ENCODE measurements at regions not wholly inside any gene's neighbourhood (a gene's known extent, or its start where the extent isn't known, plus 50 kb on each side); places are given as distances from the start of the nearest gene placed in this dataset.

DNA sequence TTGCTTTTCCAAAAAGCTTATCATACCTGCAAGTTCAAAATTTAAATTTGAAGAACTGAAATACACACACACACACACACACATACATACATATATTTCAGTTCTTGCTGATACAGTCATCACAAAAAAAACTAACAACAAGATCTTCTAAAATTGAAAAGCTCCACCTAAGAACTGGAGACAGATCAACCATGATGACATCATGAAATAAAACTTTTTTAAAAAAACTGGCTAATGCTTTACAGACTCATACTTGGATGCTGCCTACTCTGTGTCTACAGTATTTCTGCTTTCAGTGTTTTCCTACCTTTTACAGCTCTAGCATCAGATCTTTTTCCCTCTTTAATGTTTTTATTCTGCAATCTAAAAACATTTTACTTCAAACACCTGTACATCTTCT lies 261.4 kb downstream of the DIO2 start:
- Histone ChIP-seq H3K36me3 (no peaks in the 10 kb centered on the region), H3K27ac (replicated peaks) (no peak overlapping the region), H3K4me3 (no peak overlapping the region), H3K4me1 (no peaks in the 10 kb centered on the region), H3K27me3 (ENCODE audit: low read depth) (no peaks in the 10 kb centered on the region), H3K9me3 (replicated peaks) (peaks cover 20% of the 10 kb centered on the region)
- intact Hi-C loops (cut with micrococcal nuclease) = no loop called here
- DNase-seq = no peak
- TF ChIP-seq, protein P1, sequence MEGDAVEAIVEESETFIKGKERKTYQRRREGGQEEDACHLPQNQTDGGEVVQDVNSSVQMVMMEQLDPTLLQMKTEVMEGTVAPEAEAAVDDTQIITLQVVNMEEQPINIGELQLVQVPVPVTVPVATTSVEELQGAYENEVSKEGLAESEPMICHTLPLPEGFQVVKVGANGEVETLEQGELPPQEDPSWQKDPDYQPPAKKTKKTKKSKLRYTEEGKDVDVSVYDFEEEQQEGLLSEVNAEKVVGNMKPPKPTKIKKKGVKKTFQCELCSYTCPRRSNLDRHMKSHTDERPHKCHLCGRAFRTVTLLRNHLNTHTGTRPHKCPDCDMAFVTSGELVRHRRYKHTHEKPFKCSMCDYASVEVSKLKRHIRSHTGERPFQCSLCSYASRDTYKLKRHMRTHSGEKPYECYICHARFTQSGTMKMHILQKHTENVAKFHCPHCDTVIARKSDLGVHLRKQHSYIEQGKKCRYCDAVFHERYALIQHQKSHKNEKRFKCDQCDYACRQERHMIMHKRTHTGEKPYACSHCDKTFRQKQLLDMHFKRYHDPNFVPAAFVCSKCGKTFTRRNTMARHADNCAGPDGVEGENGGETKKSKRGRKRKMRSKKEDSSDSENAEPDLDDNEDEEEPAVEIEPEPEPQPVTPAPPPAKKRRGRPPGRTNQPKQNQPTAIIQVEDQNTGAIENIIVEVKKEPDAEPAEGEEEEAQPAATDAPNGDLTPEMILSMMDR (IDR thresholded peaks at IDR 0.05; ENCODE audit: borderline replicate concordance) = no peak

DNA sequence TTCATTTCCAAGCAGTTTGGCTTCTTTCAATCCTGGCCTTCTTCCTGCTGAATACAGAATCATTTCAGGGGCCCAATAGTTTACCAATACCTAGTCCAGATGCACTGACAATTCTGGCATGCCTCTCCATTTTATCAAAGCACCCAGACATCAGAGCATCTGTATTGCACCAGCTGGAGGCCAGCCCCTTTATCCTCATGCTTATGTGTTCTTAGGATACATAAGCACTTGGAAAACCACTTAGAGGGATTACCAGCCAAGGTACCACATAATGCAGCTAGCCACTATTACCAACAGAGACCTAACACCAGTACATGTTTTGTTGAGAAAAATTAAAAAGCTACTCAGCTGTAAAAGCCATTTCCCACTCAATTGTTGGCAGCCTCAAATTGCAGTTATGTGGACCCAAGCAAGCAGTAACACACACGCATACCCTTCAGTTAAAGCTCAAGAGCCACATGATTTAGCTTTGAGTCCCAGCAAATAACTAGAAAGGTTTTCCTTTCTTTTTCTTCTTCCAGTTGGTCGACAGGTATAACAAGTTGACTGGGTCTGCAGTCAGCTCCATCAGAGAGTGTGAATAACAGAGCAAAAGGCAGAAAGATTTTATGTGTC lies 263.8 kb downstream of the DIO2 start:
- no peak overlapping the region for H3K27ac ChIP-seq (replicated peaks)
- TF ChIP-seq, protein P1 (IDR thresholded peaks at IDR 0.05; ENCODE audit: borderline replicate concordance) = no peak
- no peaks in the 10 kb centered on the region for H3K4me1 ChIP-seq
- intact Hi-C loops (cut with micrococcal nuclease) = no loop called here
- no peak for DNase-seq
- no peak overlapping the region for H3K4me3 ChIP-seq
- H3K27me3 ChIP-seq (ENCODE audit: low read depth) = no peaks in the 10 kb centered on the region
- no peaks in the 10 kb centered on the region for H3K36me3 ChIP-seq
- peaks cover 4% of the 10 kb centered on the region for H3K9me3 ChIP-seq (replicated peaks)

DNA sequence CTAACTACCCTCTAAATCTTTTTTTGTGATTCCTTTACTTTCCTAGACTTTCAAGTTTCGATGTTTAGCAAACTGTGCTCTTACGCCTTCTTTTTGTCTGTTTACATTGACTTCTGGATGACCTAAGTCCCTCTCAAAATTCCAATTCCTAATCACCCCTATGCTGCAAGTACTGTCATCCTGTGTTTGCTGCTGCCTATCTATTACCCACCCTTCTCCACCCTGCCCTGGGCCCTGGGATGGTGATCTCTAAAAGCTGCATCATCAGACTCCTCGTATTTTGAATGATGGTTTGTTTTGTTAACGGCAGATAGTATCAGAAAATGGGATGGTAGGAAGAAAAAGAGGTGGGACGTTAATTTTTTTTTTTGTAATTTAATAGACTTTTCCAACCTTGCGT lies 272.1 kb downstream of the DIO2 start:
- H3K27ac ChIP-seq (replicated peaks) = no peak overlapping the region
- DNase-seq = no peak
- intact Hi-C loops (cut with micrococcal nuclease) = no loop called here

DNA sequence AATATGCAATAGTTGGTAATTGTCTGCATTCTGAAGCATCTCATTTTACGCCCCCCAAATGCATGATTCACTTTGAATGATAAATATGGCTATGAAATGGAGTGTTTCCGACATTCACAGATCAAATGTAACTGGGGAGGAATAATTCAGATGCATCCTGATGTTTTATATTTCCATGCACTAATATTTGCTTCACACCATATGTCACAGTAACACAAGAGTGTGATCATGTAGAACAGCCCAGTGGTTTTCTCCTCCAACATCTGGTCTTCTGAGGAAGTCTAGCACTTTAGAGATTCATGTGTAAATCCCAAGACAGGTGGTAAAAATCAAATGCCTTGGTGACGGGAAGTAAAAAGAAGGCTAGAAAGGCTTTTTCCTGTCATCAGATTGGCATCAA lies 273.1 kb downstream of the DIO2 start:
- no peak for DNase-seq
- TF ChIP-seq, protein P1 (IDR thresholded peaks at IDR 0.05; ENCODE audit: borderline replicate concordance) = no peak
- Histone ChIP-seq H3K36me3 (no peaks in the 10 kb centered on the region), H3K27ac (replicated peaks) (no peak overlapping the region), H3K27me3 (ENCODE audit: low read depth) (no peaks in the 10 kb centered on the region), H3K4me1 (no peaks in the 10 kb centered on the region), H3K9me3 (replicated peaks) (peaks cover 4% of the 10 kb centered on the region), H3K4me3 (no peak overlapping the region)
- intact Hi-C loops (cut with micrococcal nuclease) = no loop called here

More for the DNA sequence above, 272.1 kb downstream of the DIO2 start:
- no peaks in the 10 kb centered on the region for H3K27me3 ChIP-seq (ENCODE audit: low read depth)
- no peaks in the 10 kb centered on the region for H3K4me1 ChIP-seq
- no peaks in the 10 kb centered on the region for H3K9me3 ChIP-seq (replicated peaks)
- TF ChIP-seq, protein P1 (IDR thresholded peaks at IDR 0.05; ENCODE audit: borderline replicate concordance) = no peak
- H3K36me3 ChIP-seq = no peaks in the 10 kb centered on the region
- no peak overlapping the region for H3K4me3 ChIP-seq

DNA sequence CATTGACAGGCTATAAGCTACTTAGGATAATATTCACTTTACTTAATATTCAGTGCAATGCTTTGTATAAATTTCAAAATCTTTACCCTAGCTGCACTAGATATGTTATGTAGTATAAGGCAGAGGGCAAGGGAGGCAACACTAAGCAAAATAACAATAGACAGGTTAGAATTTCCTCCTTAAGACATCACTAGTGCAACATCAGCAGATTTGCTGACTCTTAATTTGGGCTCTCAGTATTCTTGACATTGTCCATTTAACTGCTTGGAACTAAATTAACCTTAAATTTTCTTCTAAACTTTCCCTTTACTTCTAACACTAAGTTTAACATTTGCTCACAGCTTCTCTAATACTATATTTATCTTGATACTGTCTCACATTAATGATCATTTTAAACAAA lies 273.9 kb downstream of the DIO2 start:
- H3K4me1 ChIP-seq = no peaks in the 10 kb centered on the region
- TF ChIP-seq, protein P1 (IDR thresholded peaks at IDR 0.05; ENCODE audit: borderline replicate concordance) = no peak
- H3K27ac ChIP-seq (replicated peaks) = no peak overlapping the region
- intact Hi-C loops (cut with micrococcal nuclease) = no loop called here
- H3K9me3 ChIP-seq (replicated peaks) = peaks cover 4% of the 10 kb centered on the region
- H3K36me3 ChIP-seq = no peaks in the 10 kb centered on the region
- H3K4me3 ChIP-seq = no peak overlapping the region
- H3K27me3 ChIP-seq (ENCODE audit: low read depth) = no peaks in the 10 kb centered on the region
- no peak for DNase-seq
